Nucleus accumbens (tissue), 56 donors: ENCODE measurements at regions not wholly inside any gene's neighbourhood (a gene's known extent, or its start where the extent isn't known, plus 50 kb on each side); places are given as distances from the start of the nearest gene placed in this dataset.
"Not testable (repeated sequence)": the region's sequence is repeated elsewhere in the genome, so short reads cannot be mapped to it uniquely, and the experiment has no call there.

Experiments used
- DNase-seq, 56 donors: peaks; one replicate each; lab custom pipeline; 2025; lab: John Stamatoyannopoulos, UW

DNA sequence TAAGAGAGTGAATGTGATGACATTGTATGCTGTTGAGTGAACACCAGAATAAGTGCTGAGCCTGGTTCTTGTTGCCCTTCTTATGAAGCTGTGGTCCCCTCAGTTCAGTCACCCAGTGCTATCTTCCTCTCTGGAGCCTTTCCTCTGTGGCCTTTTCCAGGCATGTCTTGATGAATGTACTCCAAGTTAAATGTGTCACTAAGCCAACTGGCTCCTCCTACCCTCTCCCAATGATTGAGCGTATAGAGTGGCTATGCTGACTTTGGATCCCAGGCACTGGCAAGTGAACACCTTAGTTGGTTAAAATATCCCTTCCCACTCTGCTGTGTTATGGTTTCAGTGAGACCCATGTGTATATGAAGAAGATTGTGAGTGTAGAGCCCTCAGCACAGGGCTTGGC is 134.1 kb upstream of the MAMLD1 start:
- DNase-seq: no peak

DNA sequence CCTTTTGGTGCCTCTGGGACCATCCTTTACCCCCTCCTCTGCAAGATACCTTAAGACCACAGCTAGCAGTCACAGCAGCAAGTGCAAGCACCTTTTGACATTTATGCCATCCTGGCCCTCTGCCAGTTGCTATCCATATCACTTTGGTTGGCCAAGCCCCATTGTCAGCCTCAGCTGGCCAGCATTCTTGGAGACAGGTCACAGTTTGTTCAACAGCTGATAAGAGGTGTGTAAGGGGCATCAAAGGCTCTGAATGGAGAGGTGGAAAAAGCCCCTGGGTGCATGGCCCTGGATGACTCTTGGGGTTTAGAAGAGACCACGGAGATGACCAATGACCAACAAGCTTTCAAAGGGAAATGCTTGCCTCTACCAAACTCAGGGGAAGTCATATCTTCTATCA is 133.6 kb upstream of the MAMLD1 start:
- no peak for DNase-seq

DNA sequence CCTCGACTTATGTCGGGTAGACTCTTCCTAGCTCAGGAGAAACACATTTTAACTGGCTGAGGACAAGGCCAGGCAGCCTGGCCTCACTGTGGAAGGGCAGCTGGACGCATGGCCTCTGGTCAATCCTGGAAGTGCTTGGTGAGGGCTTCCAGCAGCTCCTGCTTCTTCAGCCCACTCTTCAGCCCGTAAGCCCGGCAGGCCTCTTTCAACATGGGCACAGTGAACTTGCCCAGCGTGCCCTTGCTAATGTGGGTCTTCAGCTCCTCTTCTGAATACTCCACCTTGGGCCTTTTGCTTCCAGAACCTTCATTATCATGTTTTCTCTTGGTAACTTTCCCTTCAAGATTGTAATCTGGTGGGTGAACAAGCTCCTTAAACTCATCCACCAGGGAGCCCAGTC is 132.2 kb upstream of the MAMLD1 start:
- not testable (repeated sequence) for DNase-seq

DNA sequence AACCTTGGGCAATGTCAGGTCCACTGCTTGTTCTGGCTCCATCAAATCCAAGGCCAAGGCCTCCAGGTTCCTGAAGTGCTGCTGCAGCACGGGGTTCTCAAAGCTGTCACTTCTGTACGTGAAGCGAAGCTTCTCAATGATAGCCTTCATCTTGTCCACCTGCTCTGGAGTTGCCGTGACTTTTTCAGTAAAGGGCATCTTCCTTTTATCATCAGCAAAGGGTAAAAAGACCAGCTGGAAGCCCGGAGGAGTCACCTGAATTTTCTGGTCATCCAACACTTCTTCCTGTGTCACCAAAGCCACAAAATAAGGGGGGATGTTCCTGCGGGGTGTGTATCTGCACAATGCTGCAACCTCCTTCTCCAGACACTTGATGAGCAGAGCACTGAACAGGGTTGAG is 131.7 kb upstream of the MAMLD1 start:
- DNase-seq: not testable (repeated sequence)

DNA sequence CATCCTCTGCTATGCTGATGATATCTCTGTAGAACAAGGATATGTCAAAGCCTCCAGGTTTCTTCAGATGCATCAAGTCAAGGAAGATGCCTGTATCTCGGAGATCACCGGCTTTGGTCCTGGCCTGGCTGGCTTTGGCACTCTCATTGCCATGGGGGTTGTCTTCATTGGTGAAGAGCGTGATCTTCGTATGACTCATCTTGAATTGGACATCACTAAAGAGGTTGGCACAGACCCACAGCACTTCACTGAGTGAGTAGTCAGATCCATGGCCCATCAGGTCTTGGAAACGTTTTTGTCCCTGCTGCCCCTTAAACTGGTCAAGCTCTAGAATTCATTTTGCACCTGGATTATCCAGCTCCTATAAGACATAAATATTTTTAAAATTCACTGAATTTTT is 130.9 kb upstream of the MAMLD1 start:
- DNase-seq: not testable (repeated sequence)

DNA sequence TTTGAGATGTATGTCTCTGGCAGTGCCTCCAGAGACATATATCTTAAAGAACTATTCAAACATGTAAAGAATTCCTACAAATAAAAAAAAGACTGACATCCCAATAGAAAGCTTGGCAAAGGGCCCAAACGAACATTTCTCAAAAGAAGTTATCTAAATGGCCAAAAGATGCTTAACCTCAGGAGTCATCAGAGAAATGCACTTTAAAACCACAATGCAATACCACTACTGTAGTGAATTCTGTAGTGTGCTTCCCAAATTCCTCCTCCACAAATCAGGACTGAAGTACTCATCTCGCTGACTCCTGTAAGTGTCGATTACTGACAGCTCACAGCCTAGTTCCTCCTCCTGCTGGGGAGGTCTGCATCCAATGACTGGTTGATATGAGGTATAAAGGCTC is 129.0 kb upstream of the MAMLD1 start:
- no peak for DNase-seq

DNA sequence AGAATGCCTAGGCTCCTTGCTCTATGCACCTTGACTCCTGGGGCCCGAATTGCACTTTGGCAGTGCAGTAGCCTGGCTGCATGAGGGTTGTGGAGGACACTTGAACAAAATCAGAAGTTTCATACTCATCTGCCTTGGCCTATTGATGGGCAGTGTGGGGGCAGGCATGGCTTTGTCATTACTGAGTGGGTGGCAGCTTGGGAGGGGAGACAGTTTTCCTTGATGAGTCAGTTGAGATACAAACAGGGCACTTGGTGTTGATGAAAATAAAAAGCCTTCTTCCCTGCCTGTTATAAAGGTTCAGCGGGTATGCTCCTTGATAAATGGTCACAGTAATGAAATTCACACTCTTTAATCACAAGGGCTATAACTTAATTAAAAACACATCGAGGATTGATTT is 126.8 kb upstream of the MAMLD1 start:
- no peak for DNase-seq

DNA sequence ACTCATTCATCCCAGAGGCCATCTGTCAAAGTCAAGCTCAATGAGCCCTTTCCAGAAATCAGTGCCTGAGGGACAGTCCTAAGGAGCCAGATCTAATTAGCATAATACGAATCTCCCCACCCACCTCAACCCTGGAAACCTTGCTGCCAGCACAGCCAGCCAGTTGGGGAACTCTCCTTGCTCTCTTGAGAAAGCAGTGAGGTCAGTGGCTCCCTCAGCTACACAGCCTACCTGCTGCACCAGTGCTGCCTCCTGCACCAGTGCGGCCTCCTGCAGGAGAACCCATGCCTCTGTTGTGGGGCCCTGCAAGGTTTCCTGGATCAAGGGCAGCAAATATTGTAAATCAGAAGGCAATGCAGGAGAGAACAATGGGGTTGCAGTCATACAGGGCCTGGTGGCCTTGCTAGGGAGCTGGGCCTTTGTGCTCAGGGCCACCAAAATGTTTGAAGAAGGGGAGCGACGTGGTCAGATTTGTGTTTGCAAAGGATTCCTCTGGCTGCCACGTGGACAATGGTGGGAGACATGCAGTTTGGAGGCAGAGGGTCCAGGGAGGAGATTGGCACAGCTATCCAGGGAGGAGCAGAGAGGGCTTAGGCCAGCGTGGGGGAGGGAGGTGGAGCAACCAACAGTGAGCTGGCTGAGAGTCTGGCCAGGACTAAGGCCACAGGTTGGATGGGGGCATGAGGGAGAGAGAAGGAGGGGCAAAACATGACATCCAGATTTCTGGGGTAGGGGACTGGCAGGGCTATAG is 124.3 kb upstream of the MAMLD1 start:
- DNase-seq: no peak

DNA sequence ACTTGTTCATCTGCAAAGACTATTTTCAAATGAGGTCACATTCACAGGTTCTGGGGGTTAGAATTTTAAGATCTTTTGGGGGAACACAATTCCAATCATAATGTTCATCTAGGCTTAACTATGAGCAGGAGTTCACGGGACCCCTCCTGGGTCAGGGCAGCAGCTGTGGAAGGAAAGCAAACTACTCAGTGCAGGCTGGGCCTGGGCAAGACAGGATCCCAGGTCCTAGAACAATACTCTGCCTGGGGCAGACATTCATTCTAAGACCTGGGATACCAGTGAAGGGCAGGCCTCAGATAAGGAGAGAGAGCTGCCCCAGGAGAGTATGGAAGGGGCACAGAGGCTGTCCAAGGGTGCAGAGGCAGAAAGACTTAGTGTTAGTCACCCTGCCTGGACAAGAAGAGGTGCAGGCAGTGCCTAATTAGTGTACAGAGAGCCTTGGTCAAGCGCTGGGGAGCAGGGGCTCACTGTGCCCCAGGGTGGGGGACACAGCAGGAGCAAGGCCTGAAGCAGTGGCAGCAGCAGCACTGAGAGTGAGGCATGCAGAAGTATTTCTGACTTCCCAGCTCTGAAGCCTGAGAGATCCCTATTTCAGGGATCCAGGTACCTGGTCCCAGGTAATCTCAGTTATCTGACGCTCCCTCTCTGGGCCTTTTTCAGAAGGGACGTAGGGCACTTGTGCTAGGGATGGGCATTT is 123.0 kb upstream of the MAMLD1 start:
- DNase-seq: no peak

DNA sequence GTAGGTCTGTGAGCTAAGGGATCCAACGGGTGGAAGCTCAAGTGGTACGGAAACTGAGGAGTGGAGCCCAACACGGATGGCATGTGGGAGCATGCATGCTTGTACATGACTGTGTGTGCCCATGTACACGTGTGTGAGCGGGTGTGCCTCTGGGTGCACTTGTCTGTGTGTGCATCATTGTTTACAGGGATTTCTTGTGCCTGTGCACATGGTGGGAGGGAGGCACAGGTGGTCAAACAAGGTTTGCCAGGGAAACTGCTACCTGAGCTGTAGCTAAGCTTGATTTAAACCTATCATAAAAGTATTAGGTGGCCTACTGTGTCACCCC is 122.5 kb upstream of the MAMLD1 start:
- DNase-seq: no peak

DNA sequence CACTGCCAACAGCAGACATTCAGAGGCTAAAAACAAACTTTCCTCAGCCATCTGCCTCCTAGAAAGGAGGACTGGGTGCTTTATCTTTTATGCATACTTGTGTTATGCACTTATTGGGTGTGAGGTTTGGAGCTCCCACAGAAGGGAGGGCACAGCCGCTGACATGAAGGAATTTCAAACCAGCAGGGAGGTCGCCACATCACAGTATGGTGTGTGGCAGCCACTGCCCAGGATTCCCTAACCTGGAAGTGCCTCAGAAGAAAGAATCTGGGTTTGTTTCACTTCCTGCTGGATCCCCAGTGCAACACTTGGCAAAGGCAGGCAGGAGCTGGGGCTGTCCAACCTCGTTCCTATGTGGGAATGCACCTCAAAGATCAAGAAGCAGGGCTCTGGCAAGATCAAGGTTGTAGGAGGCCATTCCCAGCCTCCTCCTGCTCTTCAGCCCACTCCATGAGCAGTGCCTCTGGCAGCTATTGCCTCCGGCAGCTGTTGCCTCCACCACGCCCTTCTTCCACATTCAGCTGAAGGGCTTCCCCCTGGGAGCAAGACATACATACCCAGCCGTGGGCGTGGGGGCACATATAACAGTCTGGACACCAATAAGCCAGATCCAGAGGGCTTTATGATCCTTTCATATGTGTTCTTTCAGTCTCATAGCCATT is 109.0 kb upstream of the MAMLD1 start:
- DNase-seq: no peak

DNA sequence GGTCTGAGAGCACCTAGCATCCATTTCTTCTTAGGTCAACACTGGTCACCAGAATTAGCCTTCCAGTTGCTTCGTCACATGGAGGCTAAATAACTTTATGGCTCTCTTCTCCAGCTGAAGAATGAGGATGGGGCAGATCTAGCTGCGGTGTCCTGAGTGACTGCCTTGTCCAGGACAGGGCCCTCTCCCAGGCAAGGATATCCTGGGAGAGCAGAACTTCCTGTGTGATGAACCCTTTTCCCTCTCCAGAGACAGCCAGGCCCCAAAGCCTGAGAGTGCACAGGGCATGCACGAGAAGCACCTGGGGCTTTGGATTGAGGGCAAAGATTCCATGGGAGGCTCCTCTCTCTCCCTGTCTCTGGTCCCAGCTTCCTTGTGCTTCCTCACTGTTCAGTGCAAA is 108.2 kb upstream of the MAMLD1 start:
- DNase-seq: no peak

DNA sequence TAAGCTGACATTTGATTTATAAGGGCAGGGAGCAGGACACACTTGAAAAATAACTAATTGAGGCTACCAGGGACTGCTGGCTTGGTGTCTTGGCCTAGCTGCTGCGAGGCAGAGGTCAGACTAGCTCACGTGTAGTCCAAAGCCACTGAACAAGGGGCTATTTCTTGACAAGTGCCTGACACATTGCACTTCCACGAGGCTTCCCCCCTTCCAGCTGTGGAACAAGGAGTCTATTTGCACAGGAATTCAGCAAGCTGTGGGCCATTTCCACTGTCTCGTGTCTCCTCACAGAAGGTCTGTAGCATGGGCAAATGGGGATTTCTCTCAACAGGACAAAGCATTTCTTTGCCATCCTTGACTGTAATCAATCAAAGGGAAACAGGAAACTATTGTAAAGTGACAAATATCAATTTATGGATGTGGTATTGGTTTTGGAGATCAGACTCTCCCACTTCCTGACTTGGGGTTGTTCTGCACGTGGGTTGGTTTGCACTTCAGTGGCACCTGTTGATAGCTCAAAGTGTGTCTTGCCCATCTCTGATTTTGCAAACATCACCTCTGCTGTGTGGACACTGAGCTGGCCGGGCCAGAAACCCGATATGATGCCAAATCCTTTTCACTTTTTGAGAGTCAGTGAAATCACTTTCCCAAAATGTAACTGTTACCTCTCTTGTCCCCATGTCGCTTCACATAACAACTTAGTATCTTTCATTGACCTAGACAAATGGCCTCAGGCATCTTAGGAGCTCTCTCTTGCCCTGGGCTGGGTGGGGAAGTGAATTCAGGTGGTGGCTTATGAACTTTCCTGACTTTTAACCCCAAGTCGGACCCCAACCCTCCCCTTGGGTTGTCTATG is 107.4 kb upstream of the MAMLD1 start:
- DNase-seq: no peak

DNA sequence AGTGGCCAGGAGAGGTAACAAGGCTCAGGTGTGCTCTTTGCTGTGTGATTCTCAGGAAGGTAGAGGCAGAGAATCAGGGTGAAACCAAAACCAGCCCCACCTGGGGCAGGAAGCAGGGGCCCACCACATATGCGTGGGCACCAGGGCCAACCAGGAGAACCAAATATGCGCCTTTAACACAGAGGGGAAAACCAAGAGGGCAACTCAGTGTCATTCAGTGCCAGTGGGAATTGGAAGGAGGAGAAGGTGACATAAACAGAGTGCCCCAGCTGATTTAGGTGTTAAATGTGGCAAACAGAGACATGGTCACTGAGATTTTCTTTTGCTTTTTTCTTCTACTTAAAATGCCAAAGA is 106.8 kb upstream of the MAMLD1 start:
- no peak for DNase-seq

DNA sequence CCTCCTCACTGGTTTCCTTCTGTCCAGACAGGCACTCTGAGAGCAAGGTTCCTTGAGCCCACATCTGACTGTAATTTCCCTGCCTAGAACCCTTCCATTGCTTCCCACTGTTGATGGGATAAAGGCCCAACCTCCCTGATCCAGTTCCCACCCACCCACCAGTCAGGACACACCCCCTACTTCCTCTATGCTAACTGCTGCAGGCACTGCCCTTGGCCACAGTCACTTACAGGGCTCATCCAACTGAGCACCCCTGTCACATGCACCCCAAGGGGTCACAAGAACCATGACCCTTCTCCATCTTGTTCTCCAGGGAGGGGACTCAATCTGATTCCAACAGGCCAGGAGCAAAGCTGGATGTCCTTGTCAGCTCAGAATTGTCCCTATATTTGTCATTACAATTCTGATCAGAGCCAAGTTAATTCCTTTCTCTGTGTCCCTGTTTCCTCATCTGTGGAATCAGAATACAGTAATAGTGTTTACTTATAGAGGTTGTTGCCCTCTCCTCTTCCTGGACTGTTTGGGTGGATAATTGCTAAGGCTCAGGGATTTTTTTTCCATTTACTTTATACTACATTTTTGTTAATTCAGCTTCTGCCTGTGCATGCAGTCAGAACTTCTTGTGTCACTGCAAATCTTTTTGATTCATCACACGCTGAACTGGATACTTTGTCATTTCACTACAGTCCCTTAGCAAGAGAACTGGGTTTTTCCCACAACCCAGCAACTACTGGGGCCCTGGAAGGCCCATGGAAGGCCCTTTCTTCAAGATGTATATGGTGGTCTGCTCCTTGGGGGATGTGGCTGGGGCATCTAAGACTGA is 105.6 kb upstream of the MAMLD1 start:
- no peak for DNase-seq

DNA sequence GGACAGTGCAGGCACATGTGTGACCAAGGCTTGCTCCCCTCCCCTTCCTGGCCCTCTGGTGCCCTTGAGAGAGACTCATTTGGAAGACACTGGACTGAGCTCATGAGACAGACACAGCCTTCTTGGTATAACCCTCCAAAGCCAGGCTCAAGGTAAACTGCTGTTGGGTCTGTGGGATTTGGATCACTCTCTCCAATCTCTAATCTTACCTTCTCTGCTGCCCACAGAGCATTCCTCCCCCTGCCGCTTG is 105.0 kb upstream of the MAMLD1 start:
- no peak for DNase-seq

DNA sequence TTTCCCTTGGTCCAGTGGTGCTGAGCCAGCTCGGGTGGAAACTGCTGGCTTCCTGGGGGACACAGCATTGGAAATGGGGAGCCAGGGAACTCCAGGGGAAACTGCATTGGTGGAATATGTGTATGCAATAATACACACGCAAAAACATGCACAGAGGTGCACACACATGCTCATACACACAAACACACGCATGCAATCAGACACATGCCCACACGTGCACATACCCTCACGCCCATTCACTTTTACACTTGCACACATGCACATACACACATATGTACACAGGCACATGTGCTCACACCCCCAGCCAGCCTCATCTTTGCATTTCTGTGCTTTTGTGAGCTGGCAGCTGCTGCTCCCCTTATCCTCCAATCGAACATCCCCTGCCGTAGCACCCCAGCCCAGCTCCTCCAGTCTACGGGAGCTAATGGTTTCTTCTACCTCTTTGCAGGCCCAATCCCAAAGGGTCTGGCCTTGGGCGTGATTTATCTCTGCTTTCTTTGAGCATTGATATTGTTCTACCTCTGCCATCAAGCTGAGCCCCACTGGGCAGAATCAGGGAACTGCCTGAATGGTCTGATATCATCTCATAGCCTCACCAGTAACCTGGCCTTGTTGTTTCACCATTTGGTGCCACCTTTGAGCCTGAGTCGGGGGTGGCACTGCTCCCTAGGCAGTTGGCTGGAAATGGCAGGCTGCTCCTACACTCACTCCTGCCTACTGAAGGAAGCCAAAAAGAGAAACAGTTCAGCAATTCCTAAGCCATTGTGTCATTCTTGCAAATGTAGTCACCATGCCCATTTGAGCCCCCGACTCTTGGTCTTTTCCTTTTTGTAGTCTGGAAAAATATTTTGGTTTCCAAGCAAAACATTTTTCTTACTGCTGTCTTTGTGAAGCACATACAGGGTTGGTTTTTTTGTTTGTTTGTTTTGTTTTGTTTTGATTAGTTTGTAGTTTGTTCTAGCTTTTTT is 104.4 kb upstream of the MAMLD1 start:
- no peak for DNase-seq

DNA sequence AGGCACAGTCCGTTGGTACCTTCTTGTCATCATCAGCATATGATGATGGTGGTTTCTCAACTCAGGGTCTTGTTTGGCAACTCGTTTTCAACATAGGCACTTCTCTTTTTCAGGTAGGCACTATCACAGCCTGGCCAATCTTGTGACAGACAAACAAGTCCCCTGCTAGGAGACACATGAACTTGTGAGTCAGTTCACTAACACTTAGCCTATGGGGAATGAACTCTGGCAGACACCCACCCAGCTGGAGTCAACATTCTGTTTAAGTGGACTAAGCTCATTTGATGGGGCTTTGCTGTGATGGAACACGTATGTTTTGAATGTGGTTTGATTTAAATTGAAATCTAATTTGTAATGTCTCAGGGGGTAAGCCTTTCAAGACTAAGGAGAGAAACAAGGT is 100.7 kb upstream of the MAMLD1 start:
- DNase-seq: no peak

DNA sequence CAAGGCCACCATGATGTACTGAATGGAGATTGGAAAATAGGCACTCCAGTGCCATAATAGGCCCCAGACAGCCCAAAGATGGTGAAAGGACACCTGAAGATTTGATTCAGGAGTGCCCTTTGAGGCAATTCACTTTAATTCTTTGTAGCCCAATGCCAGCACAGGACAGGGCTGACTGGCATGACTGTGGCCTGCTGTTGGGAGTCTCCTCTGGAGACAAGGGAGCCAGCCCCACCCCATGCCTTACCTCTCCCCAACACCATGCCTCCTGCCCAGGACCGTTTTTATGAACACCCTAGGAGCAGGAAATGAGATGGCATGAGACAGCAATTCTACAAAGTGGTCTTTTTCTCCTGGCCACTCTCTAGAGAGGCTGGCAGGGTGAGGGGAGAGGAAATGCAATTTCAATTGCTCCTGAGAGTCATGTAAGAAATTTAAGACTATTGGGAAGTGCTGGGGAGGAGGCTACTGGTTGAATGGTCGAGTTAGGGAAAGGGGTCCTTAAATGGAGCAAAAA is 94.2 kb upstream of the MAMLD1 start:
- no peak for DNase-seq
